SK-N-SH treated with all-trans-retinoic acid at 6 μM for 48 hours (cell line): ENCODE measurements at regions not wholly inside any gene's neighbourhood (a gene's known extent, or its start where the extent isn't known, plus 50 kb on each side); places are given as distances from the start of the nearest gene placed in this dataset.

ENCODE experiments used
- ATAC-seq: fragments of 200-7000 bp; cut with Tn5 transposase; 3 replicates; pipeline ENCODE4 v1.9.1; 2020; ENCODE audit warnings: mild to moderate bottlenecking, moderate library complexity
- ARNTL ChIP-seq: fragments of 450-650 bp; formaldehyde crosslinking; IDR thresholded peaks from 2 replicates; pipeline ENCODE4 v1.5.0; 2020; ENCODE audit warnings: low read depth, mild to moderate bottlenecking, moderate library complexity, borderline replicate concordance
- ESRRG ChIP-seq: fragments of 250-450 bp; sonication (Bioruptor Pico); IDR thresholded peaks from 2 replicates; pipeline ENCODE4 v1.6.1; 2021; ENCODE audit warnings: mild to moderate bottlenecking
- GLIS3 ChIP-seq: fragments of 250-450 bp; sonication (Bioruptor Pico); IDR thresholded peaks from 2 replicates; pipeline ENCODE4 v1.5.0; 2020; ENCODE audit warnings: mild to moderate bottlenecking, moderate library complexity
- ISL1 ChIP-seq: fragments of 250-450 bp; sonication (Bioruptor Pico); IDR thresholded peaks from 2 replicates; pipeline ENCODE4 v2.1.2; 2022; ENCODE audit warnings: mild to moderate bottlenecking, moderate library complexity
- OSR1 ChIP-seq: fragments of 250-450 bp; sonication (Bioruptor Pico); IDR thresholded peaks from 2 replicates; pipeline ENCODE4 v1.8.0; 2022; ENCODE audit warnings: moderate library complexity, mild to moderate bottlenecking, inconsistent platforms
- PATZ1 ChIP-seq: fragments of 250-450 bp; sonication (Bioruptor Pico); IDR thresholded peaks from 2 replicates; pipeline ENCODE4 v1.8.0; 2020; ENCODE audit warnings: mild to moderate bottlenecking, moderate library complexity, borderline replicate concordance
- POU6F1 ChIP-seq: fragments of 250-450 bp; sonication (Bioruptor Pico); IDR thresholded peaks from 2 replicates; pipeline ENCODE4 v1.8.0; 2021; ENCODE audit warnings: low read depth, mild to moderate bottlenecking, moderate library complexity, borderline replicate concordance
- PPARA ChIP-seq: fragments of 250-450 bp; sonication (Bioruptor Pico); IDR thresholded peaks from 2 replicates; pipeline ENCODE4 v1.5.0; 2020; ENCODE audit warnings: mild to moderate bottlenecking, borderline replicate concordance
- RARB ChIP-seq: fragments of 250-450 bp; sonication (Bioruptor Pico); IDR thresholded peaks from 2 replicates; pipeline ENCODE4 v1.8.0; 2021; ENCODE audit warnings: mild to moderate bottlenecking, moderate library complexity
- SNAI2 ChIP-seq: fragments of 250-450 bp; sonication (Bioruptor Pico); IDR thresholded peaks from 2 replicates; pipeline ENCODE4 v1.5.0; 2020; ENCODE audit warnings: mild to moderate bottlenecking, moderate library complexity
- TCF4 ChIP-seq: fragments of 250-450 bp; sonication (Bioruptor Pico); IDR thresholded peaks from 2 replicates; pipeline ENCODE4 v1.8.0; 2021; ENCODE audit warnings: mild to moderate bottlenecking, moderate library complexity, borderline replicate concordance
- TOX ChIP-seq: fragments of 250-450 bp; sonication (Bioruptor Pico); IDR thresholded peaks from 2 replicates; pipeline ENCODE4 v1.8.0; 2021; ENCODE audit warnings: mild to moderate bottlenecking, moderate library complexity, borderline replicate concordance
- ZC3H10 ChIP-seq: fragments of 250-450 bp; sonication (Bioruptor Pico); IDR thresholded peaks from 2 replicates; pipeline ENCODE4 v1.5.1; 2021; ENCODE audit warnings: mild to moderate bottlenecking, moderate library complexity
- ZFP3 ChIP-seq: fragments of 250-450 bp; sonication (Bioruptor Pico); IDR thresholded peaks from 2 replicates; pipeline ENCODE4 v1.5.0; 2020; ENCODE audit warnings: mild to moderate bottlenecking, moderate library complexity
- ZNF70 ChIP-seq: fragments of 450-650 bp; formaldehyde crosslinking; IDR thresholded peaks from 2 replicates; pipeline ENCODE4 v1.5.0; 2020; ENCODE audit warnings: mild to moderate bottlenecking, moderate library complexity
- ZNF8 ChIP-seq: fragments of 450-650 bp; formaldehyde crosslinking; IDR thresholded peaks from 2 replicates; pipeline ENCODE4 v1.5.0; 2020; ENCODE audit warnings: mild to moderate bottlenecking, moderate library complexity
- TF ChIP-seq, protein P1 (sequence below): fragments of 250-450 bp; sonication (Bioruptor Pico); IDR thresholded peaks from 2 replicates; pipeline ENCODE4 v1.5.0; 2020; ENCODE audit warnings: mild to moderate bottlenecking, moderate library complexity
- TF ChIP-seq, protein P2 (sequence below): fragments of 250-450 bp; sonication (Bioruptor Pico); IDR thresholded peaks from 2 replicates; pipeline ENCODE4 v1.5.1; 2021; ENCODE audit warnings: mild to moderate bottlenecking, moderate library complexity

GRCh38 chrX:39985071-39985470, 112.7 kb downstream of the BCOR start:
- TF ChIP-seq ZFP3 (CRISPR knock-in tag) = no peak
- no peak for TF ChIP-seq ESRRG
- no peak for TF ChIP-seq ZC3H10
- TF ChIP-seq PPARA (CRISPR knock-in tag) = no peak
- TF ChIP-seq, protein P1, sequence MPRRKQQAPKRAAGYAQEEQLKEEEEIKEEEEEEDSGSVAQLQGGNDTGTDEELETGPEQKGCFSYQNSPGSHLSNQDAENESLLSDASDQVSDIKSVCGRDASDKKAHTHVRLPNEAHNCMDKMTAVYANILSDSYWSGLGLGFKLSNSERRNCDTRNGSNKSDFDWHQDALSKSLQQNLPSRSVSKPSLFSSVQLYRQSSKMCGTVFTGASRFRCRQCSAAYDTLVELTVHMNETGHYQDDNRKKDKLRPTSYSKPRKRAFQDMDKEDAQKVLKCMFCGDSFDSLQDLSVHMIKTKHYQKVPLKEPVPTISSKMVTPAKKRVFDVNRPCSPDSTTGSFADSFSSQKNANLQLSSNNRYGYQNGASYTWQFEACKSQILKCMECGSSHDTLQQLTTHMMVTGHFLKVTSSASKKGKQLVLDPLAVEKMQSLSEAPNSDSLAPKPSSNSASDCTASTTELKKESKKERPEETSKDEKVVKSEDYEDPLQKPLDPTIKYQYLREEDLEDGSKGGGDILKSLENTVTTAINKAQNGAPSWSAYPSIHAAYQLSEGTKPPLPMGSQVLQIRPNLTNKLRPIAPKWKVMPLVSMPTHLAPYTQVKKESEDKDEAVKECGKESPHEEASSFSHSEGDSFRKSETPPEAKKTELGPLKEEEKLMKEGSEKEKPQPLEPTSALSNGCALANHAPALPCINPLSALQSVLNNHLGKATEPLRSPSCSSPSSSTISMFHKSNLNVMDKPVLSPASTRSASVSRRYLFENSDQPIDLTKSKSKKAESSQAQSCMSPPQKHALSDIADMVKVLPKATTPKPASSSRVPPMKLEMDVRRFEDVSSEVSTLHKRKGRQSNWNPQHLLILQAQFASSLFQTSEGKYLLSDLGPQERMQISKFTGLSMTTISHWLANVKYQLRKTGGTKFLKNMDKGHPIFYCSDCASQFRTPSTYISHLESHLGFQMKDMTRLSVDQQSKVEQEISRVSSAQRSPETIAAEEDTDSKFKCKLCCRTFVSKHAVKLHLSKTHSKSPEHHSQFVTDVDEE (CRISPR knock-in tag) = no peak
- no peak for TF ChIP-seq POU6F1 (CRISPR knock-in tag)
- no peak for TF ChIP-seq TCF4
- no peak for ATAC-seq

DNA sequence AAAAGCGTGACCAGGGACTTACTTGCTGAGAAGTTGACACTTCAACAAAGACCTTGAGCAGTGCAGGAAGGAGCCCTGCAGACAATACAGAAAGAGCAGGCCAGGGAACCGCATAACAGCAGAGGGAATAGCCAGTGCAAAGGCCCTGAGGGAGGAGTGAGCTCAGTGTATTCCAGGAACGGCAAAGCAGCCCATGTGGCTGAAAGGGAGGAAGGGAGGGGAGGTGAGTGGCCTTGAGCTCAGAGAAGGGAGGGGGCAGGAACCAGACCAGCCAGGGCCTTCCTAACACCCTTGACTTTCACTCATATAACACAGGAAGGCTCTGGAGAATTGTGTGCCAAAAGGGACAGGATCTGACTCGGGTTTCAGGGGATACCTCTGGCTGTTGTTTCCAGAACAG, 112.2 kb downstream of the BCOR start:
- TF ChIP-seq TCF4 (no peak), ESRRG (no peak), PATZ1 (CRISPR knock-in tag) (no peak), PPARA (CRISPR knock-in tag) (no peak)
- no peak for ATAC-seq

DNA sequence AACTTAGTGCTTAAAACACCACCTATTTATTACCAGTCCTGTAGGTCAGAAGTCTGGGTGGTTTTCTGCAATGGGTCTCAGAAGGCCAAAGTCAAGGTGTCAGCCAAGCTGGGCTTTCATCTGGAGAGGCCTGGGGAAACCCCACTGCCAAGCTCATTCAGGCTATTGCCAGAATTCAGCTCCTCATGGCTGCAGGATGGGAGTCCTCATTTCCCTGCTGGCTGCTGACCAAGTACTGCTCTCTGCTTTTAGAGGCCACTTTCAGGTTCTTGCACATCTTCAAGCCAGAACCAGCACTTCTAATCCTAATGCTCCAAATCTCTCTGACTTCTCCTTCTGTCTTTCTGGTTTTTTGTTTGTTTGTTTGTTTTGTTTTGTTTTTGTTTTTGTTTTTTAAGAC, 109.3 kb downstream of the BCOR start:
- ATAC-seq = no peak
- TF ChIP-seq ARNTL (CRISPR knock-in tag) = no peak
- TF ChIP-seq ISL1 (CRISPR knock-in tag) = no peak
- no peak for TF ChIP-seq ZNF8 (CRISPR knock-in tag)
- no peak for TF ChIP-seq GLIS3 (CRISPR knock-in tag)
- TF ChIP-seq TOX (CRISPR knock-in tag) = no peak
- no peak for TF ChIP-seq ZC3H10
- TF ChIP-seq TCF4 = no peak
- no peak for TF ChIP-seq RARB (CRISPR knock-in tag)
- TF ChIP-seq ZNF70 = no peak
- TF ChIP-seq SNAI2 = no peak
- no peak for TF ChIP-seq OSR1 (CRISPR knock-in tag)
- TF ChIP-seq, protein P1 (CRISPR knock-in tag) = no peak
- TF ChIP-seq PATZ1 (CRISPR knock-in tag) = no peak
- no peak for TF ChIP-seq POU6F1 (CRISPR knock-in tag)
- TF ChIP-seq, protein P2, sequence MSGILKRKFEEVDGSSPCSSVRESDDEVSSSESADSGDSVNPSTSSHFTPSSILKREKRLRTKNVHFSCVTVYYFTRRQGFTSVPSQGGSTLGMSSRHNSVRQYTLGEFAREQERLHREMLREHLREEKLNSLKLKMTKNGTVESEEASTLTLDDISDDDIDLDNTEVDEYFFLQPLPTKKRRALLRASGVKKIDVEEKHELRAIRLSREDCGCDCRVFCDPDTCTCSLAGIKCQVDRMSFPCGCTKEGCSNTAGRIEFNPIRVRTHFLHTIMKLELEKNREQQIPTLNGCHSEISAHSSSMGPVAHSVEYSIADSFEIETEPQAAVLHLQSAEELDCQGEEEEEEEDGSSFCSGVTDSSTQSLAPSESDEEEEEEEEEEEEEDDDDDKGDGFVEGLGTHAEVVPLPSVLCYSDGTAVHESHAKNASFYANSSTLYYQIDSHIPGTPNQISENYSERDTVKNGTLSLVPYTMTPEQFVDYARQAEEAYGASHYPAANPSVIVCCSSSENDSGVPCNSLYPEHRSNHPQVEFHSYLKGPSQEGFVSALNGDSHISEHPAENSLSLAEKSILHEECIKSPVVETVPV (CRISPR knock-in tag) = no peak
- TF ChIP-seq PPARA (CRISPR knock-in tag) = no peak
